Omental fat pad (tissue), 3 donors: ENCODE measurements at regions not wholly inside any gene's neighbourhood (a gene's known extent, or its start where the extent isn't known, plus 50 kb on each side); places are given as distances from the start of the nearest gene placed in this dataset.
"Not testable (repeated sequence)": the region's sequence is repeated elsewhere in the genome, so short reads cannot be mapped to it uniquely, and the experiment has no call there.

Source experiments
- ATAC-seq: fragments of 150-250 bp; one replicate; pipeline ENCODE4 v1.9.1; 2016; ENCODE audit warnings: mild to moderate bottlenecking, moderate library complexity; ENCODE audit not compliant: low FRiP score
- DNase-seq: peaks from one replicate; pipeline ENCODE4 v3.0.0-alpha.2; 2019; ENCODE audit warnings: low spot score
- CTCF ChIP-seq, 3 donors: fragments of 450-650 bp; IDR thresholded peaks; one replicate each; pipeline ENCODE4 v1.5.1; 2016 to 2017; ENCODE audit warnings: antibody characterized with exemption in 3 of 3, mild to moderate bottlenecking in 3 of 3, moderate library complexity in 2 of 3

GRCh38 chr11:134597452-134597851, 185.4 kb upstream of the B3GAT1 start:
- DNase-seq (no peak), ATAC-seq (no peak)
- TF ChIP-seq CTCF (IDR thresholded peaks at IDR 0.05) = no peak

- ATAC-seq (no peak), DNase-seq (no peak)
- no peak for TF ChIP-seq CTCF (IDR thresholded peaks at IDR 0.05)
These were observed 184.4 kb upstream of the B3GAT1 start for GRCh38 chr11:134596404-134596803.

GRCh38 chr11:134592391-134592990, 180.4 kb upstream of the B3GAT1 start:
- no peak for TF ChIP-seq CTCF (IDR thresholded peaks at IDR 0.05)
- DNase-seq = no peak
- no peak for ATAC-seq

GRCh38 chr11:134591338-134591737, 179.3 kb upstream of the B3GAT1 start:
- ATAC-seq (no peak), DNase-seq (no peak)
- TF ChIP-seq CTCF (IDR thresholded peaks at IDR 0.05) = no peak

GRCh38 chr11:134589129-134589528, 177.1 kb upstream of the B3GAT1 start:
- DNase-seq (no peak), ATAC-seq (no peak)

GRCh38 chr11:134588460-134589110, 176.5 kb upstream of the B3GAT1 start:
- DNase-seq, ATAC-seq: not testable (repeated sequence)

More at GRCh38 chr11:134589129-134589528, 177.1 kb upstream of the B3GAT1 start:
- no peak for TF ChIP-seq CTCF (IDR thresholded peaks at IDR 0.05)

- ATAC-seq = no peak
- no peak for TF ChIP-seq CTCF (IDR thresholded peaks at IDR 0.05)
- DNase-seq = no peak
These were observed 175.3 kb upstream of the B3GAT1 start for GRCh38 chr11:134587345-134587744.
